ENCODE measurements at regions not wholly inside any gene's neighbourhood (a gene's known extent, or its start where the extent isn't known, plus 50 kb on each side); places are given as distances from the start of the nearest gene placed in this dataset.

- intact Hi-C loops (cut with DNase I): no loop called here
- no peaks in the 10 kb centered on the region for H3K9me3 ChIP-seq
- H3K4me1 ChIP-seq: peaks cover 14% of the 10 kb centered on the region
- H3K27me3 ChIP-seq (ENCODE audit: low read depth): peaks cover 3% of the 10 kb centered on the region
- no peak overlapping the region for H3K4me3 ChIP-seq
- TF ChIP-seq, protein P1, sequence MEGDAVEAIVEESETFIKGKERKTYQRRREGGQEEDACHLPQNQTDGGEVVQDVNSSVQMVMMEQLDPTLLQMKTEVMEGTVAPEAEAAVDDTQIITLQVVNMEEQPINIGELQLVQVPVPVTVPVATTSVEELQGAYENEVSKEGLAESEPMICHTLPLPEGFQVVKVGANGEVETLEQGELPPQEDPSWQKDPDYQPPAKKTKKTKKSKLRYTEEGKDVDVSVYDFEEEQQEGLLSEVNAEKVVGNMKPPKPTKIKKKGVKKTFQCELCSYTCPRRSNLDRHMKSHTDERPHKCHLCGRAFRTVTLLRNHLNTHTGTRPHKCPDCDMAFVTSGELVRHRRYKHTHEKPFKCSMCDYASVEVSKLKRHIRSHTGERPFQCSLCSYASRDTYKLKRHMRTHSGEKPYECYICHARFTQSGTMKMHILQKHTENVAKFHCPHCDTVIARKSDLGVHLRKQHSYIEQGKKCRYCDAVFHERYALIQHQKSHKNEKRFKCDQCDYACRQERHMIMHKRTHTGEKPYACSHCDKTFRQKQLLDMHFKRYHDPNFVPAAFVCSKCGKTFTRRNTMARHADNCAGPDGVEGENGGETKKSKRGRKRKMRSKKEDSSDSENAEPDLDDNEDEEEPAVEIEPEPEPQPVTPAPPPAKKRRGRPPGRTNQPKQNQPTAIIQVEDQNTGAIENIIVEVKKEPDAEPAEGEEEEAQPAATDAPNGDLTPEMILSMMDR (IDR thresholded peaks at IDR 0.05): no peak
- no peaks in the 10 kb centered on the region for H3K36me3 ChIP-seq
- no peak for DNase-seq
- no peak overlapping the region for H3K27ac ChIP-seq
- no peak for ATAC-seq
Observed at GRCh38 chr13:95357875-95358274, 56.6 kb upstream of the ABCC4 start.

- intact Hi-C loops (cut with DNase I): no loop called here
Observed at GRCh38 chr13:95360052-95360451, 58.8 kb upstream of the ABCC4 start.

DNA sequence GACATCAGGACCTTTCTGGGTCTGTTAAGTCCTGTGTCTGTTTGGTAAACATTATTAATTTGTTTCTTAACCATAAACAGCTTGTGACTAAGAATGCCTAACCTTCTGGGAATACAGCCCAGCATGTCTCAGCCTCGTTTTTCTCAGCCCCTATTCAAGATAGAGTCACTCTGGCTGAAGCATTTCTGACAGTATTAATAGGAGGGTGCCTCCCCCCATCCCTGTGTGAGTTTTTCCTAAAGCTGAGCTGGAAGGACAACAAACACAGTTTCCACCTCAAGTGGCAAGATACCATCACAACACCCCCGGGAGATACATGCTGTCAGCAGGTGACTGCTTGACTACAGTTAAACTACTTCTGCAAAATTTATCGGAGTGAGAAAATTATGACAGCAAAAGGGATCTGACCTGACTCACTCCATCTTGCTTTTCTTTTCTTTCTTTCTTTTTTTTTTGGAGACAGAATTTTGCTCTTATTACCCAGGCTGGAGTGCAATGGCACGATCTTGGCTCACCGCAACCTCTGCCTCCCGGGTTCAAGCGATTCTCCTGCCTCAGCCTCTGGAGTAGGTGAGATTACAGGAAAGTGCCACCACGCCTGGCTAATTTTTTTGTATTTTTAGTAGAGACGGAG, 59.3 kb upstream of the ABCC4 start:
- ATAC-seq: no peak
- intact Hi-C loops (cut with DNase I): no loop called here
- Histone ChIP-seq H3K27me3 (ENCODE audit: low read depth) (peaks cover 3% of the 10 kb centered on the region), H3K27ac (no peak overlapping the region), H3K4me1 (peaks cover 3% of the 10 kb centered on the region), H3K4me3 (no peak overlapping the region), H3K9me3 (no peaks in the 10 kb centered on the region), H3K36me3 (no peaks in the 10 kb centered on the region)
- DNase-seq: no peak
- TF ChIP-seq, protein P1 (IDR thresholded peaks at IDR 0.05): no peak

More at GRCh38 chr13:95360052-95360451, 58.8 kb upstream of the ABCC4 start:
- TF ChIP-seq, protein P1 (IDR thresholded peaks at IDR 0.05): no peak
- H3K27ac ChIP-seq: no peak overlapping the region
- H3K9me3 ChIP-seq: no peaks in the 10 kb centered on the region
- H3K4me3 ChIP-seq: no peak overlapping the region
- no peak for ATAC-seq
- DNase-seq: no peak
- no peaks in the 10 kb centered on the region for H3K36me3 ChIP-seq
- H3K27me3 ChIP-seq (ENCODE audit: low read depth): peaks cover 3% of the 10 kb centered on the region
- H3K4me1 ChIP-seq: peaks cover 8% of the 10 kb centered on the region

GRCh38 chr13:95361686-95362085, 60.4 kb upstream of the ABCC4 start:
- Histone ChIP-seq H3K27me3 (ENCODE audit: low read depth) (no peaks in the 10 kb centered on the region), H3K4me1 (no peaks in the 10 kb centered on the region), H3K36me3 (no peaks in the 10 kb centered on the region), H3K27ac (no peak overlapping the region), H3K4me3 (no peak overlapping the region), H3K9me3 (no peaks in the 10 kb centered on the region)
- DNase-seq: no peak
- ATAC-seq: no peak
- TF ChIP-seq, protein P1 (IDR thresholded peaks at IDR 0.05): no peak
- intact Hi-C loops (cut with DNase I): no loop called here

DNA sequence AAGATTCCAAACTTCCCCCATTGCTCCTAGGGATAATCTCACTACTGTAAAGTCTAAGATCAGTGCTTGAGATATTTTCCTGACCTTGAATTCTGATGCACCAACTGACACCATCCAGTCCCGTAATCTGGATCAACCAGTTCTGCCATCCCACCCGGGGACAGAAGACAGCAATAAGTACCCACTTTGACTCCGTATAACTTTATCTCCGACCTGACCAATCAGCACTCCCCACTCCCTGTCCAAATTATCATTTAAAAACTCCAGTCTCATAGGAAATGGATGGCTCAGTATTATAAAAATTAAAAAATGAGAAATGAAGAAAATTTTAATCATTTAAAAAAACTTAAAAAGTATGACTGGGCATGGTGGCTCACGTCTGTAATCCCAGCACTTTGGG, 61.4 kb upstream of the ABCC4 start:
- ATAC-seq (no peak), DNase-seq (no peak)
- no peak overlapping the region for H3K4me3 ChIP-seq
- intact Hi-C loops (cut with DNase I): no loop called here
- no peaks in the 10 kb centered on the region for H3K27me3 ChIP-seq (ENCODE audit: low read depth)
- TF ChIP-seq, protein P1 (IDR thresholded peaks at IDR 0.05): no peak
- H3K36me3 ChIP-seq: no peaks in the 10 kb centered on the region
- H3K9me3 ChIP-seq: no peaks in the 10 kb centered on the region
- no peak overlapping the region for H3K27ac ChIP-seq
- no peaks in the 10 kb centered on the region for H3K4me1 ChIP-seq

Measured in lower lobe of right lung (tissue), 2 donors.